IMR-90 (cell line): ENCODE measurements at regions not wholly inside any gene's neighbourhood (a gene's known extent, or its start where the extent isn't known, plus 50 kb on each side); places are given as distances from the start of the nearest gene placed in this dataset.
A peak's percentile ranks its signal among the peaks of the same experiment; 100 is the strongest.

Experiments used
- ATAC-seq: fragments of 200-7000 bp; cut with Tn5 transposase; 2 replicates; pipeline ENCODE4 v1.9.1; 2020; ENCODE audit warnings: low read depth, mild to moderate bottlenecking, moderate library complexity
- BruUV-seq: library from RNA; stranded (reverse); fragments of 400-500 nt; replicated peaks from 2 replicates; lab custom pipeline; 2021; lab: Mats Ljungman, UMichigan
- CTCF ChIA-PET: fragments of 300-600 bp; formaldehyde crosslinking; extraction: SDS; loops from one replicate; lab custom pipeline; 2021; ENCODE audit warnings: antibody characterized with exemption; lab: Yijun Ruan, JAX
- POLR2A ChIA-PET: fragments of 300-600 bp; sonication (Branson Sonifier 250); formaldehyde crosslinking; loops from one replicate; lab custom pipeline; 2022; ENCODE audit warnings: antibody characterized with exemption; ENCODE audit not compliant: unreplicated experiment; lab: Charles Lee
- DNase-seq: peaks from one replicate; pipeline ENCODE4 v3.0.0; 2013
- H2AFZ ChIP-seq: replicated peaks from 2 replicates; pipeline ENCODE3; 2013; ENCODE audit warnings: low read length, mild to moderate bottlenecking; ENCODE audit not compliant: poor library complexity
- H2AK5ac ChIP-seq: 2 replicates; pipeline ENCODE4 v1.6.1; 2013; ENCODE audit warnings: low read depth, low read length, inconsistent platforms
- H2AK9ac ChIP-seq: replicated peaks from 2 replicates; pipeline ENCODE3; 2013; ENCODE audit warnings: mild to moderate bottlenecking, low read depth, low read length, moderate library complexity; ENCODE audit not compliant: poor library complexity
- H2BK120ac ChIP-seq: 2 replicates; pipeline ENCODE4 v1.6.1; 2013; ENCODE audit warnings: low read depth, low read length, inconsistent platforms
- H2BK15ac ChIP-seq: 3 replicates; pipeline ENCODE4 v1.6.1; 2013; ENCODE audit warnings: low read depth, low read length, inconsistent platforms
- H2BK20ac ChIP-seq: 2 replicates; pipeline ENCODE4 v1.6.1; 2013; ENCODE audit warnings: low read depth, mild to moderate bottlenecking, inconsistent platforms, low read length, moderate library complexity
- H2BK5ac ChIP-seq: 2 replicates; pipeline ENCODE4 v1.6.1; 2013; ENCODE audit warnings: mild to moderate bottlenecking, low read depth, low read length, inconsistent platforms; ENCODE audit not compliant: poor library complexity, severe bottlenecking
- H3K14ac ChIP-seq: replicated peaks from 2 replicates; pipeline ENCODE4 v1.6.1; 2013; ENCODE audit warnings: low read depth, low read length, inconsistent platforms
- H3K18ac ChIP-seq: 2 replicates; pipeline ENCODE4 v1.6.1; 2013; ENCODE audit warnings: low read depth, low read length, control low read depth
- H3K23ac ChIP-seq: 2 replicates; pipeline ENCODE4 v1.6.1; 2013; ENCODE audit warnings: low read depth, low read length, inconsistent platforms
- H3K27ac ChIP-seq: 2 replicates; pipeline ENCODE4 v1.5.1; 2013; ENCODE audit warnings: mild to moderate bottlenecking, control low read depth, low read length; ENCODE audit not compliant: insufficient read depth
- H3K27me3 ChIP-seq: 2 replicates; pipeline ENCODE4 v1.6.1; 2013; ENCODE audit warnings: low read length; ENCODE audit not compliant: control insufficient read depth, insufficient read depth
- H3K36me3 ChIP-seq: 2 replicates; pipeline ENCODE4 v1.6.1; 2013; ENCODE audit warnings: low read length, mixed read lengths; ENCODE audit not compliant: control insufficient read depth, insufficient read depth
- H3K4ac ChIP-seq: 2 replicates; pipeline ENCODE4 v1.6.1; 2013; ENCODE audit warnings: low read depth, low read length, inconsistent platforms
- H3K4me1 ChIP-seq: 2 replicates; pipeline ENCODE4 v1.6.1; 2013; ENCODE audit warnings: low read length, mixed read lengths; ENCODE audit not compliant: control insufficient read depth, insufficient read depth
- H3K4me2 ChIP-seq: 2 replicates; pipeline ENCODE4 v1.6.1; 2013; ENCODE audit warnings: low read depth, mild to moderate bottlenecking, control low read depth, low read length, moderate library complexity
- H3K4me3 ChIP-seq: 2 replicates; pipeline ENCODE4 v1.5.1; 2013; ENCODE audit warnings: low read depth, mild to moderate bottlenecking, control low read depth, low read length, moderate library complexity; ENCODE audit not compliant: insufficient read depth
- H3K56ac ChIP-seq: 2 replicates; pipeline ENCODE4 v1.6.1; 2013; ENCODE audit warnings: low read length, inconsistent platforms; ENCODE audit not compliant: insufficient read depth; ENCODE audit errors: extremely low read depth
- H3K79me1 ChIP-seq, 2 experiments: 2 replicates each; pipeline ENCODE4 v1.6.1; 2013; ENCODE audit warnings: low read length in 2 of 2, inconsistent platforms in 1 of 2, low read depth in 1 of 2
- H3K9ac ChIP-seq: 2 replicates; pipeline ENCODE4 v1.6.1; 2013; ENCODE audit warnings: low read depth, low read length, control low read depth
- H3K9me1 ChIP-seq: 2 replicates; pipeline ENCODE4 v1.6.1; 2013; ENCODE audit warnings: low read length, inconsistent platforms; ENCODE audit not compliant: insufficient read depth
- H3K9me3 ChIP-seq: 2 replicates; pipeline ENCODE4 v1.6.1; 2013; ENCODE audit warnings: low read length; ENCODE audit not compliant: control insufficient read depth, insufficient read depth
- H4K20me1 ChIP-seq: 2 replicates; pipeline ENCODE4 v1.6.1; 2013; ENCODE audit warnings: low read length, inconsistent platforms; ENCODE audit not compliant: insufficient read depth
- H4K5ac ChIP-seq: 2 replicates; pipeline ENCODE4 v1.6.1; 2013; ENCODE audit warnings: mild to moderate bottlenecking, low read depth, low read length, control low read depth
- H4K8ac ChIP-seq, 2 experiments: 2 replicates each; pipeline ENCODE4 v1.6.1; 2013; ENCODE audit warnings: low read depth in 2 of 2, low read length in 2 of 2, control low read depth in 1 of 2, inconsistent platforms in 1 of 2
- H4K91ac ChIP-seq: 2 replicates; pipeline ENCODE4 v1.6.1; 2013; ENCODE audit warnings: low read depth, low read length, inconsistent platforms; ENCODE audit not compliant: insufficient read depth
- CTCF ChIP-seq: conservative IDR thresholded peaks from 2 replicates; pipeline ENCODE4 v1.5.1; 2012; ENCODE audit warnings: mild to moderate bottlenecking, low read depth, low read length, improper control_type of control experiment
- FOS ChIP-seq: fragments of 150-350 bp; IDR thresholded peaks from 2 replicates; pipeline ENCODE4 v1.6.1; 2016; ENCODE audit warnings: low read depth, low read length
- RAD21 ChIP-seq: IDR thresholded peaks from 2 replicates; pipeline ENCODE4 v1.6.1; 2012; ENCODE audit warnings: low read length, improper control_type of control experiment
- SMC3 ChIP-seq: fragments of 150-350 bp; IDR thresholded peaks from 2 replicates; pipeline ENCODE4 v1.6.1; 2016; ENCODE audit warnings: low read depth, mild to moderate bottlenecking, antibody characterized with exemption, low read length, moderate library complexity
- WGBS, 2 experiments: methylation state at CpG; one replicate each; pipeline versions ENCODE4 v1.1.5 to v1.1.7; 2013; ENCODE audit warnings: missing lambda C conversion rate in 2 of 2; ENCODE audit not compliant: insufficient read length in 1 of 2; ENCODE audit errors: extremely low coverage in 2 of 2; 5-methylcytosine and 5-hydroxymethylcytosine counted together
- dilution Hi-C: fragments of 300-500 bp; cut with HindIII; formaldehyde crosslinking; loops from one replicate; pipeline ENCODE4 v1.14.3; 2018; ENCODE audit warnings: low sequenced_read_pairs; ENCODE audit not compliant: unreplicated experiment
- in situ Hi-C: fragments of 300-500 bp; cut with MboI; formaldehyde crosslinking; loops from 3 replicates; pipeline ENCODE4 v1.14.3; 2019; ENCODE audit warnings: low sequenced_read_pairs, inconsistent platforms, mixed read lengths
- intact Hi-C: fragments of 100-400 bp; cut with micrococcal nuclease; formaldehyde crosslinking; loops from 2 replicates; pipeline ENCODE4 v1.10.0; 2022

- dilution Hi-C loops (no loop called here), in situ Hi-C loops (no loop called here), intact Hi-C loops (loop anchor here (5.0 to 10.0 kb wide), 2 partner anchors 428 to 911 kb away; partner anchors contain the start of gene RBMS3)
- TF ChIP-seq FOS = no peak
- peak; percentile 29; the same call in 1 of the 2 replicates for TF ChIP-seq SMC3
- peak; percentile 47 for TF ChIP-seq CTCF
- peak; percentile 50 for TF ChIP-seq RAD21
- peak; percentile 45 for DNase-seq
- Histone ChIP-seq H3K9ac (no peak overlapping the region), H3K27me3 (peaks cover 4% of the 10 kb centered on the region; the same call in 1 of the 2 replicates), H3K4me1 (no peaks in the 10 kb centered on the region), H3K18ac (no peak overlapping the region), H3K14ac (no peak overlapping the region), H3K79me1 (no peaks in the 10 kb centered on the region), H2BK15ac (no peak overlapping the region), H3K4me3 (no peak overlapping the region), H4K5ac (no peak overlapping the region), H3K27ac (no peak overlapping the region), H3K4me2 (no peak overlapping the region), H3K4ac (no peak overlapping the region), H3K36me3 (no peaks in the 10 kb centered on the region), H2AK9ac (no peak overlapping the region), H4K91ac (no peak overlapping the region), H2BK20ac (no peak overlapping the region), H3K9me1 (no peaks in the 10 kb centered on the region; the same call in 1 of the 2 replicates), H2BK120ac (no peak overlapping the region), H2BK5ac (no peak overlapping the region), H3K56ac (no peak overlapping the region), H2AFZ (no peak overlapping the region), H3K9me3 (no peaks in the 10 kb centered on the region), H2AK5ac (no peak overlapping the region), H3K23ac (no peak overlapping the region), H4K20me1 (no peaks in the 10 kb centered on the region), H4K8ac (no peak overlapping the region)
- WGBS, 2 experiments = no CpG with 5 or more reads among the region's 1 CpG
- POLR2A ChIA-PET = no interaction called here
- BruUV-seq = no TSS peak
- ATAC-seq = no peak
- CTCF ChIA-PET = interaction anchor here (0.6 to 1.4 kb wide), 13 partner anchors 14 to 1437 kb away, joined by 3 to 6 read pairs (median 3); no protein-coding TSS in a partner anchor
Observed at GRCh38 chr3:28853830-28854229, 427.0 kb upstream of the RBMS3 start.
